ENCODE measurements at regions not wholly inside any gene's neighbourhood (a gene's known extent, or its start where the extent isn't known, plus 50 kb on each side); places are given as distances from the start of the nearest gene placed in this dataset.
A peak's percentile ranks its signal among the peaks of the same experiment; 100 is the strongest.

- H3K27ac ChIP-seq (ENCODE audit: low read depth in 2 of 2, low read length in 2 of 2): no peak overlapping the region
- no peaks in the 10 kb centered on the region for H3K36me3 ChIP-seq (ENCODE audit: control insufficient read depth in 2 of 3, insufficient read depth in 3 of 3, low read length in 3 of 3)
- no peak for TF ChIP-seq CTCF (IDR thresholded peaks at IDR 0.05; ENCODE audit: borderline replicate concordance, extremely low read depth, insufficient read depth)
- no peaks in the 10 kb centered on the region for H3K9me3 ChIP-seq (ENCODE audit: control insufficient read depth in 2 of 3, insufficient read depth in 1 of 3, low read length in 3 of 3)
- no peaks in the 10 kb centered on the region for H3K27me3 ChIP-seq (ENCODE audit: control insufficient read depth, insufficient read depth, low read length)
- intact Hi-C loops (cut with DNase I): no loop called here
- H3K4me1 ChIP-seq (ENCODE audit: control insufficient read depth in 2 of 3, insufficient read depth in 2 of 3, low read depth in 1 of 3, low read length in 3 of 3): no peaks in the 10 kb centered on the region
- FAIRE-seq (no peak), DNase-seq (peak in 1 of 5 donors; percentile 3)
- H3K9ac ChIP-seq (ENCODE audit: low read length in 3 of 3): no peak overlapping the region
- H3K4me3 ChIP-seq (ENCODE audit: low read length in 3 of 3): no peak overlapping the region
Measured at GRCh38 chr15:94110476-94111130, 120.8 kb upstream of the MCTP2 start.

- FAIRE-seq: no peak
Measured at GRCh38 chr15:94107652-94108051, 123.7 kb upstream of the MCTP2 start.

GRCh38 chr15:94105760-94106159 lies 125.6 kb upstream of the MCTP2 start:
- TF ChIP-seq CTCF (IDR thresholded peaks at IDR 0.05; ENCODE audit: borderline replicate concordance, extremely low read depth, insufficient read depth): no peak
- no peak overlapping the region for H3K4me3 ChIP-seq (ENCODE audit: low read length in 3 of 3)
- H3K9me3 ChIP-seq (ENCODE audit: control insufficient read depth in 2 of 3, insufficient read depth in 1 of 3, low read length in 3 of 3): no peaks in the 10 kb centered on the region
- intact Hi-C loops (cut with DNase I): no loop called here
- no peak overlapping the region for H3K9ac ChIP-seq (ENCODE audit: low read length in 3 of 3)
- no peak overlapping the region for H3K27ac ChIP-seq (ENCODE audit: low read depth in 2 of 2, low read length in 2 of 2)
- no peak for FAIRE-seq
- no peak for DNase-seq
- no peaks in the 10 kb centered on the region for H3K36me3 ChIP-seq (ENCODE audit: control insufficient read depth in 2 of 3, insufficient read depth in 3 of 3, low read length in 3 of 3)
- no peaks in the 10 kb centered on the region for H3K27me3 ChIP-seq (ENCODE audit: control insufficient read depth, insufficient read depth, low read length)
- no peaks in the 10 kb centered on the region for H3K4me1 ChIP-seq (ENCODE audit: control insufficient read depth in 2 of 3, insufficient read depth in 2 of 3, low read depth in 1 of 3, low read length in 3 of 3)

More at GRCh38 chr15:94107652-94108051, 123.7 kb upstream of the MCTP2 start:
- Histone ChIP-seq H3K9me3 (ENCODE audit: control insufficient read depth in 2 of 3, insufficient read depth in 1 of 3, low read length in 3 of 3) (no peaks in the 10 kb centered on the region), H3K36me3 (ENCODE audit: control insufficient read depth in 2 of 3, insufficient read depth in 3 of 3, low read length in 3 of 3) (no peaks in the 10 kb centered on the region), H3K4me1 (ENCODE audit: control insufficient read depth in 2 of 3, insufficient read depth in 2 of 3, low read depth in 1 of 3, low read length in 3 of 3) (no peaks in the 10 kb centered on the region), H3K4me3 (ENCODE audit: low read length in 3 of 3) (no peak overlapping the region), H3K27ac (ENCODE audit: low read depth in 2 of 2, low read length in 2 of 2) (no peak overlapping the region), H3K9ac (ENCODE audit: low read length in 3 of 3) (no peak overlapping the region), H3K27me3 (ENCODE audit: control insufficient read depth, insufficient read depth, low read length) (no peaks in the 10 kb centered on the region)
- DNase-seq: no peak
- TF ChIP-seq CTCF (IDR thresholded peaks at IDR 0.05; ENCODE audit: borderline replicate concordance, extremely low read depth, insufficient read depth): no peak
- intact Hi-C loops (cut with DNase I): no loop called here

- Histone ChIP-seq H3K36me3 (ENCODE audit: control insufficient read depth in 2 of 3, insufficient read depth in 3 of 3, low read length in 3 of 3) (no peaks in the 10 kb centered on the region), H3K4me3 (ENCODE audit: low read length in 3 of 3) (no peak overlapping the region), H3K9me3 (ENCODE audit: control insufficient read depth in 2 of 3, insufficient read depth in 1 of 3, low read length in 3 of 3) (no peaks in the 10 kb centered on the region), H3K9ac (ENCODE audit: low read length in 3 of 3) (no peak overlapping the region), H3K27ac (ENCODE audit: low read depth in 2 of 2, low read length in 2 of 2) (no peak overlapping the region), H3K4me1 (ENCODE audit: control insufficient read depth in 2 of 3, insufficient read depth in 2 of 3, low read depth in 1 of 3, low read length in 3 of 3) (no peaks in the 10 kb centered on the region), H3K27me3 (ENCODE audit: control insufficient read depth, insufficient read depth, low read length) (no peaks in the 10 kb centered on the region)
- FAIRE-seq: no peak
- no peak for DNase-seq
- TF ChIP-seq CTCF (IDR thresholded peaks at IDR 0.05; ENCODE audit: borderline replicate concordance, extremely low read depth, insufficient read depth): no peak
- intact Hi-C loops (cut with DNase I): no loop called here
Measured at GRCh38 chr15:94100863-94101262, 130.5 kb upstream of the MCTP2 start.

All from kidney (tissue), 13 donors.